ENCODE measurements at regions not wholly inside any gene's neighbourhood (a gene's known extent, or its start where the extent isn't known, plus 50 kb on each side); places are given as distances from the start of the nearest gene placed in this dataset.

DNA sequence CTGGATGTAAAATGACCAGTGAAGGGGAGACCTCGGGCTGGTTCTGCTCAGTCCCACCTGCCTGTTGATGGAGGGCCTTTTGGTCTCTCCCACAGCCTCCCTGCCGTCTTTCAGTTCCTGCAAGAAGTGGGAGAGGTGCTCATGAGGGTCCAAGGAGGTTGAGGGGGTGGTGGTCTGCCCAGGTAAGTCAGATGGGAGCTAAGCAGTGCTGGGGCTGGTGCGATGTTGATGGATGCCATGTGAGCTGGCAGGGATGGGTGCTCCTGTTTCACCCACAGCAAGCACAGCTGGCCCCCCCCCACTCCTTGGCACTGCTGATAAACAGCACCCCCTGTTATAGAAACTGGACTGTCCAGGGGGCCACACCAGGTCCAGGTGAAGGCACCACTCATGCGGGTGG lies 145.6 kb downstream of the NSG2 start:
- no peak for DNase-seq (ENCODE audit: low read depth, low spot score)

DNA sequence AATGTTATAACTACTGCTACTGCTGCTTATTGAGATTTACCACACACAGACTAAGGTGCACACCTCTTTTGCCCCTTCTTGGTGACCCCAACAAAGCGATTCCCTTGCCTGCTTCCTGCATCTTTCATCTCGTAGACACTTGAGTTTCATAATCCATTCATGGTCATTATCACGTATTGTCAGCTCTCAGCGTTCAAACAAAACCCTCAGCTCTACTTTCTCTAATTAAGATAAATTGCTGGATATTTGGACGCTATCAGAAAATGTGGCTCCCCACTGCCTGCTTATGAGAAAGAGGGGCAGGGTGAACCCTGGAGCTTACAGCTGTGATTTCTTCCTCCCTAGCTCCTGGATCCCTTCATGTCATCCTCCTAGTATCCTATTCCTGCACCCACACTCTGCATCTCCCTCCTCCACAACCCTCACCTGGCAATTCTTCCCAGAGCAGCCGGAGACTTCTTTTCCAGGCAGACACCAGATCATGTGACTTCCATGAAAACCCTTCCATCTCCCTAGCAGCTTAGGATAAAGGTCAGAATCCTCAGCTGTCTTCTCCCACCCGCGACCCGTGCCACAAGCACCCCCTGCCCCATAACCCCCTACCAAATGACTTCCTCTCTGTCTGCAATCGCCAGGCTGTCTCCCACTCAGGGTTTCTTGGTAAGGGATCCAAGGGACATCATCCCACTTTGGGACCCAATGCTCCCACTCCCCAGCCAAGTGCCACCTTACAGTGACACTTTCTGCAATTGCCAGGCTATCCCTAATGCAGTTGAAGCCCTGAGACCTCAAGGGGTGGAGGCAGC lies 146.5 kb downstream of the NSG2 start:
- DNase-seq (ENCODE audit: low read depth, low spot score), result no peak

DNA sequence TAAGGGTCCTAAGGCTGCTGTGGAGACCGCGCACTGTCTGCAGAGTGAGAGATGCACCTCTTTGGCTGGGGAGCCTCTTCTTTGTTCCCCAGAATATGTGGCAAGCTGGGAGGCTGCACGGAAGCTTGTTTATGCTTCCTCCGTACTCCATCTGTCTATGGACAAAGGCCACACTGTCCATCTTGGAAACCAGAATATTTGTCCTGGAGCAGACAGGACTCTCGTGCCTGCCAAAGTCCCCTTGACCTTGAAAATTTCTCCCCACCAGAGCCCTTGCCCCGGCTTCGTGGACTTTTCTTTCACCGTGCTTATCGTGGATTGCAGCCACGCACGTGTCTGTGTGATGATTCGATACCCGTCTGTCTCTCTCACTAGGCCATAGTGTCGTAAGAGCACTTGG lies 147.4 kb downstream of the NSG2 start:
- no peak for DNase-seq (ENCODE audit: low read depth, low spot score)

DNA sequence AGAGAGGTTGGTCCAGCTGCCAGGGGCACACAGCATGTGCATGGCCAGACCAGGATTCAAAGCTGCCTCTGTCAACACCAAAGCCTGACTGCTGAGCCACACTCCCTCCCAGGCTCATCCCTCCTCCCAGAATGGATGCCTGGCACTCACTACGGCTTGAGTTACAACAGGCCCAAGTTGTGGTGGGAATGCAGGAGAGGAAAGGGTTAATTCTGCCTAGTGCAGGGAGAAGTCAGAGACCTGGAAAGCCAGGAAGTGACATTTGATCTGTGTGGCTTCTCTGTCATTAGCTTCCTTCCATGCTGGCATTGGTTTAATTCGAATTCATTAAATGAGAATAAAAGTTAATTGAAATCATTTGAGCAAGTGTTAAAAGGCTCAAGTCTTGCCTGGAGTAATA lies 150.0 kb downstream of the NSG2 start:
- no peak for DNase-seq (ENCODE audit: low read depth, low spot score)

DNA sequence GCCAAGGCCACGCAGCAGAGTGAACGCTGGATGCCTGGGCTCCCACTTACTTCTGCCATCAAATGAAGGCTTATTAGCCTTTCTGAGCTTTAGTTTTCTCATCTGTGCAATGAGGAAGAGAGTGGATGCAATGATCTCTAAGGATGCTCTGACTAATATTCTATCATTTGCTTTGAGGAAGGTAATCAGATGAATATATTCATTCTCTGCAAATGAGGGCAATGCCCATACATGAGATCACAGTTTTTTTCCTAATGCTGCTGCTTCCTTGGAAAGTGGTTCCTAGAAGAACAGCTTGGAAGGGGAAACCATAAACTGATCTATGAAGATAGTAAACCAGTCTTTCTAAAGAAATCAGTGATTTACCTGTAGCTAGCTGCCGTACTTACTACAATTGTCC lies 152.4 kb downstream of the NSG2 start:
- no peak for DNase-seq (ENCODE audit: low read depth, low spot score)

DNA sequence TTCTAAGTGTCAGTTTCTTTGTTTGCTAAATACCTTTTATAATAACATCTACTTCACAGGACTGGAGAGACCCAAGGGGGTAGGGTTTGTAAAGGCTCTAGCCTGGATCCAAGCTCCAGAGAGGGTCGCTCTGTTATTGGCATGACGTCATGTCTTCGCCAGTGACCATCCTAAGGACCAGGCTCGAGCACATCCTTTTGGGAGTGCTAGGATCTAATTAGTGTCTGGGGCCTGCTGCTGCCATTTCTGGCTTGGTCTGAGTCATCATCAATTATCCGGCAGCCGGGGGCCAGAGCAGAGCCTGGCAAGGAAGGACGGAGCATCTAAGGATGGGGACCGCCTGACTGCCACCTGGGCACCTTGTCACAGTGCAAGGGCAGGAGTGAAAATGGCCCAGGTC lies 153.0 kb downstream of the NSG2 start:
- no peak for DNase-seq (ENCODE audit: low read depth, low spot score)

DNA sequence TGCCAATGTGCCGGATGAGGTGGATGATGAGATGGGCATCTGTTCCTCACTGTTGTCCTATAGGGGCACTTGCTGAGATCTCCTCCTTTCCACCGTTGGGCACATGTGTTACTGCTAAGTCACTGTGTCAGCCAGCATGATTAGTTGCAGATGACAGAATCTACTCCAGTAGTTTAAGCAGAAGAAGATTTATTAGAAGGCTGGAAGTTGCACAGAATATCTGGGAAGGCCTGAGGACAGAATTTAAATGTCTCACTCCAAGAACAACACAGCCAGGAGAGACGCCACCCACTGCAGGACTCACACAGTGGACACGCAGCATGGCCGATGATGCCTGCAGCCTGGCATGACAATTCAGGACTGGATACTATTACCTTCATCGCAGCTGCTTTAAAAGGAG lies 157.5 kb downstream of the NSG2 start:
- no peak for DNase-seq (ENCODE audit: low read depth, low spot score)

DNA sequence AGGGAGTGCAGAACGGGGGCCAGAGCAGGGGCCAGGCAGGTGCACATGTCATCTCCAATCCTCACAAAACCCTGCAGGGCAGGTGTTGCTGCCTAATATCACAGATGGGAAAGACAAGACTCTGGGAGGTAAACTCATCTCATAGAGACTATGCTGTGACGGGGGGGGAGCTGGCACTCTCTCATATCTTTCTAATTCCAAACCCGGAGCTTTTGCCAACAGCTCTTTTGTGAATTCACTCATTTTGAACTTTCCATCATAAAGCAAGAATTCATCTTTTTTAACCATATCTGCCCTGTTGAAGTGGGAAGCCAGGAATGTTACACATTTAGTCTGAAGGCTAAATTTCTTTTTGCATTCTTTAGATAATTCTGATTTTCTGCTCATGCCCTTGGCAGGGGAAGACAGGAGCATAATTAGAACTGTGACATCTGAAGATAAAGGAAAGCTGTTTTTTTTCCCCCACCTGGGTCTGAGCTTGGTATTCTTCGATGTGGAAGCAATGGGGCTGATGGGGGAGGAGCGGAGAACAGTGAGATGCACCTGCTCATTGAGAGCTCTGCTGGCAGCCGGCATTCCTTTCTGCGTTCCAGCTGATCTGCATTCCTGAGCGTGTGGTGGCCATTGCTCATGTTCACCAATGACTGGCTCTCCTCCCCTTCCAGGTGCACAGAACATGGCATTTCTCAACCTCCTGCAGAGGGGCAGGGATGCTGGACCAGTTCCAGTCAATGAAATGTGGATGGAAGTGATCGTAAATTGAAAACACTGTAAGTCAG lies 159.2 kb downstream of the NSG2 start:
- no peak for DNase-seq (ENCODE audit: low read depth, low spot score)

DNA sequence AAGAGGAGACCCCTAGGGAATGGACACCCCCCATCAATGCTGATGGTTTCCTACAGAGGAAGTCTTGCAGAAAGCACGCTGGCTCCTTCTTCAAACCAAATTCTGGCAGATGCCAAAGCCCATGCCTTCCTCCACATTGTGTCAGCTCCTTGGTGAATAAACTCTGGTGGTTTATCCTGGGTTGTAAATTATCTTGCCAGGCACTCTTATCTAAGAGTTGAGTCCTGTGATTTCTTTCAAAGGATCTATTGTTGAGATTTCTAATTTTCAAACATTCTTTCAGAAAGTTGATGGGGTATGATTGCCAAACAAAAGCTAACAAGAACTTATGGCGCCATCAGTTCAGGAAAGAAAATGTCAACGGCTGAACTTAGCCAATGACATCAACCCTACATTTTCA lies 160.4 kb downstream of the NSG2 start:
- DNase-seq (ENCODE audit: low read depth, low spot score), result no peak

DNA sequence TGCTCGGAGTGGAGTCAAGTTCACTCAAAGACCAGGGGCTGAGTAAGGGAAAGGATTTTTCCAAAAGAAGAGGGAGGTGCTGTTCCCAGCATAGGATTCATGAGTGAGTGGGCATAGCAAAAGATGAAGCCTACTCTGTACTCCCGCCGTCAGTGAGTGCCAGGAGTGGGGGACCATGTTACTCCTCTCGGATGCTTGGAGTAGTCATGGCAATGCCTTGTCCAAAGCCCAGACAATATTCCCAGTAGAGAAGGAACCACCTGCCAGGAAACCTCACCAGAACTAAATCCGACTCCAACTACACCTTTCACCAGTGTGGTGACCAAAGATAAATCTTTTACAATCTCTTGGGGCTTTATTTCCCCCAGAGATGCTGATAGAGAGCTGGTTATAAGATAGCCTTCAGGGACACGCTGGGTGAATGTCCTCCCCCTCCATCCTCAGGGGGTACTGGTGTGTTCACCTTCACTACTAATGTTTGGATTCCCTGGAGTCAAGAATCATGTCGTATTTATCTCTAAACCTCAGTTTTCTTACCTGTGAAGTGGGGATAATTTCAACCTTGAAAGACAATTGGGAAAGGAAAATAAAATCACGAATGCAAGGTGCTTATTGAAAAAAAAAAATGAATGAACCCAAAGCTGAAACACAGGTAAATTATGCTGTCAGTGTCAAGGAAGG lies 165.2 kb downstream of the NSG2 start:
- DNase-seq (ENCODE audit: low read depth, low spot score), result no peak

DNA sequence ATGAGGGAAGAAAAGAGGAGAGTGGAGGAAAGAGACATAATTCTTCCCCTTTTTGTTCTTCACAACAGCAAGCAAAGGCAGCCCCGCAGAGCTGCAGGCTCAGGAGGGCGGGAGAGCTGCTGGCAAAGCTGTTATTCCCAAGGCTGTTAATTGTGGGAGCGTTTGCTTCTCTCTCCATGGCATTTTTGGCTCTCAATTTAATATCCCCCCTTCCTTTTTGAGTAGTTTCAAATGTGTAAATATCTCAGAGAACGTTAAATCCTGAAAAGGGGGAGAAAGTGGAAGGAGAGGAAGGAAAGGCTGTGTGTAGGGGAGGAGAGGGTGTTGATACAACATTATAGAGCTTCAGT lies 165.7 kb downstream of the NSG2 start:
- no peak for DNase-seq (ENCODE audit: low read depth, low spot score)

DNA sequence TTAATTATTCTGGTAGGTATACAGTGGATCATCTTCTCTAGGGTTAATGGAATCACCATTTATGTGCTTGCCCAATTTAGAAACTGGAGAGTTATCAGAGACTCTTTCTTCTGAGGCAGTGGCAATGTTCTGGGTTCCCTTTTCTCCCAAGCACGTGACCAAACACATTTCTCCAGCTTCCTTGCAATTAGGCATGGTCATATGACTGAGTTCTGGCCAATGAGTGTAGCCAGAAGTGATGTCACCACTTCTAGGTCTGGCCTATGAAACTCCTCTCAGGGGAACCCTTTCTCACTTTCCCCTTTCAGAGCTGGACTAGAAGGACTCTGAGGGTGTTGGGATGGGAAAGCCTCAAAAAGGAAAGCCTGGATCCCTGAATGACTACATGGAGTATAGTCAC lies 172.0 kb downstream of the NSG2 start:
- DNase-seq (ENCODE audit: low read depth, low spot score), result no peak

DNA sequence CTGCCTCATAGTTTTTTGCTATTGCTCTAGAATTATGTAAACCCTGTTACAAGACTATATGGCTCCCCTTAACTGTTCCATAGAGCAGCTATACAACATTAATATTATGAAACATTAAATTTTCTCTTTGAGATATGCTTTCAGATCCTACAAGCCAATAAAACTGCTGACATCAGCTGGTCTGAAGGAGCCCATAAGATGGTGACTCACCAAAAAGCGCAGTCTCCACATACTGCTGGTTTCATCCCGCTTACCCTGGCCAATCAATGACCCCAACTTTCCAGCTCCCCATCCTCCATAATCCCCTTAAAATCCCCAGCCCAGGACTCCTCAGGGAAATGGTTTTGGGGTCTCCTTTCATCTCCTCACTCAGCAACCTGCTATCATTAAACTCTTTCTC lies 172.7 kb downstream of the NSG2 start:
- no peak for DNase-seq (ENCODE audit: low read depth, low spot score)

DNA sequence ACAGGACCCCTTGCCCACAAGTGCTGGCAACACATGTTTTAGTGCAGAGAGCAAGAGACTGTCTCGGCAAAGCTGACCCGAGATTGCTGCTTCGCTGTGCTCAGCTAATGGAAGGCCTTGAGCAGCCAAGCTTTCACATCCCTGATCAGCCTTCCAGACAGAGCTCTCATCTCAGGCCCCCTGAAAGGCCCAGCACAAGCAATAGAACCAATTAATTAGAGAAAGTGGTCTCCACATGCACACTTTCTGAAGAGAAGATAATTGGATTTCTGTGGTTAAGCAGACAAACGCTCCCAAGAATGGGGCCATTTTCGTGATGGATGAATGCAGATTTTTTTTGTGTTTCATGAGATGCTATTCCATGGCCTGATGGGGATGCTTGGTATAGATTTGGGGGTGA lies 174.9 kb downstream of the NSG2 start:
- no peak for DNase-seq (ENCODE audit: low read depth, low spot score)

DNA sequence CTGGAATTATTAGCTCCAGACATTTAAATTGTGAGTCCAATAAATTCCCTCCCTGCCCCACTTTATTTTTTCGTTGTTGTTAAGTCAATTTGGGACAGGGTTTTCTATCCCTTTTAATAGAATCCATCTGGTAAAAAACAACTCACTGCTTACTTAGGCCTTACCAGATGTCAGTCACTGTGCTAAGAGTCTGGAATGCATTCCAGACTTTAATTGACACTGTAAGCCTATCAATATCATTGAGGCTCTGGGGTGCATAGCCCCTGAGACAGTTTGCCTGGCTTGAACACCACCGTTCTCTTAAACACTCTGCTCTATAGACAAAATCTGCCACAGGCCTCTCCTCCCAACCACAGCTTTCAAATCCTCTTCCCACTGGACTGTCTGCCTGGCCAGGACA lies 175.9 kb downstream of the NSG2 start:
- DNase-seq (ENCODE audit: low read depth, low spot score), result no peak

DNA sequence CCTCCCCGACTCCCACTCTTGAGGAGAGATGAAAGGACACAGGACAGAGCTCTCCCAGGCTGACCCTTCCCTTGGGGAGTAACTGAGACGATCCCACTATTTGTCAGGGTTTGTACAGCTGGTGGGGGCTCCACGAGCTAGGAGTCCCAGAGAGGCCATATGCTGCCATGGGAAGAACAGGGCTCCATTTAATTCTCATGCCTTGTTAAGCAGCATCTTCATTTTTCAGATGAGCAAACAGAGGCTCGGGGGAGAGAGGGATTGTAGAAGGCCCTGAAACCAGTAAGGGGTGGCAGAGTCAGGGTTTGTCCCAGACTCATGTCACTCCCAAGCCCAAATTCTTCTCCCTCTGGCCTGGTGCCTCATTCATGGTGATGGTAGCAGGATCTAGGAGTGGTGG lies 176.4 kb downstream of the NSG2 start:
- no peak for DNase-seq (ENCODE audit: low read depth, low spot score)

DNA sequence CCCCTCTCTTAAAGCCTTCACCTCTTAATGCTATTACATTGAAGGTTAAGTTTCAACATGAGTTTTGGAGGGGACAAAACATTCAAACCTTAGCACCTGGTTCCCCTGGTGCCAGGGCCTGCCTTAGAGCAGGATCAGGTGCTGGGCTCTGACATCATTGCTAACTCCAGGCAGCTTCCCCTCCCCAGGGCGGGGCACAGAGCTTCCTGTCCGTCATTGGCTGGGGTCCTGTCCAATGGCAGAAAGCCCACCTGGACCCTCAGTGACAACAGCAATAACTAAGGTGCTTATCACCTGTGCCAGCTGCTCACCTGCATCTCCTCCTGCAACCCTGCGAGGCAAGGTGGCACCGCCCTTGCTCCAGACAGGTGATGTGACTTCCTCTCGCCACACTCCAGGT lies 177.4 kb downstream of the NSG2 start:
- DNase-seq (ENCODE audit: low read depth, low spot score), result no peak

DNA sequence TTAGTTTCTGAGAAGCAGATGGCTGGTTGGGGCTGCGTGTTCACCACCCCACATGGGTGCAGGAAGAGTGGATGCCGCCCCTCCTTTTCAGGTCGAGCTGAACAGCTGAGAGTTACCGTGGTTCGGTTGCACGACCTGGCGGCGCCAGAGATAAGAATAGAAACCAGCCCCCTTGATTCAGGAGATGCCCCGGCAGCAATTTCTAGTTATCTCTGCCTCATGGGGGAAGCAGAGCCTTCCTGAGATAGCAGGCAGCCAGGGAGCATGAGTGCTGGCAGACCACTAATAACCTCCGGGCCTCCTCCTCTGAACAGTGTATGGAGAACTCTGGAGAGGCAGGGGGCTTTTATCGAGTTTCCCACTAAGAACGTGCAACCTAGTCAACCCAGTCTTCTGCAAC lies 177.8 kb downstream of the NSG2 start:
- no peak for DNase-seq (ENCODE audit: low read depth, low spot score)

DNA sequence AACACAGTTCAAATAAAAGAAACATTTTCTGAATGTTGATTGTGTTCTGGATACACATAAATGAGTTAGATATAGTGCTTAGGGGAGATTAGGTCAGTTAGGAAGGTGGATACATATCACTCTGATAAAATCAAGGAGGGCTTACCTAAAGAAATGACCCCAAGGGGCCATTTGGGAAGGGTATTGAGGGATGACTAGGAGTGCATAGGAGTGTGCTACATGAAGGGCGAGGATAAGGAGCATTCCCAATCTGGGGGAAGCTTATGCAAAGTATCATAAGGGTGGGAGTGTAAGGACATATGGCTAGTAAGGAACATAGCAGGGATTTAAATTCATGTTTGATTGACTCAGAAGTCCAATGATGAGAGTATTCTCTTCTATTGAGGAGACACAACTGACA lies 183.6 kb downstream of the NSG2 start:
- DNase-seq (ENCODE audit: low read depth, low spot score), result no peak

DNA sequence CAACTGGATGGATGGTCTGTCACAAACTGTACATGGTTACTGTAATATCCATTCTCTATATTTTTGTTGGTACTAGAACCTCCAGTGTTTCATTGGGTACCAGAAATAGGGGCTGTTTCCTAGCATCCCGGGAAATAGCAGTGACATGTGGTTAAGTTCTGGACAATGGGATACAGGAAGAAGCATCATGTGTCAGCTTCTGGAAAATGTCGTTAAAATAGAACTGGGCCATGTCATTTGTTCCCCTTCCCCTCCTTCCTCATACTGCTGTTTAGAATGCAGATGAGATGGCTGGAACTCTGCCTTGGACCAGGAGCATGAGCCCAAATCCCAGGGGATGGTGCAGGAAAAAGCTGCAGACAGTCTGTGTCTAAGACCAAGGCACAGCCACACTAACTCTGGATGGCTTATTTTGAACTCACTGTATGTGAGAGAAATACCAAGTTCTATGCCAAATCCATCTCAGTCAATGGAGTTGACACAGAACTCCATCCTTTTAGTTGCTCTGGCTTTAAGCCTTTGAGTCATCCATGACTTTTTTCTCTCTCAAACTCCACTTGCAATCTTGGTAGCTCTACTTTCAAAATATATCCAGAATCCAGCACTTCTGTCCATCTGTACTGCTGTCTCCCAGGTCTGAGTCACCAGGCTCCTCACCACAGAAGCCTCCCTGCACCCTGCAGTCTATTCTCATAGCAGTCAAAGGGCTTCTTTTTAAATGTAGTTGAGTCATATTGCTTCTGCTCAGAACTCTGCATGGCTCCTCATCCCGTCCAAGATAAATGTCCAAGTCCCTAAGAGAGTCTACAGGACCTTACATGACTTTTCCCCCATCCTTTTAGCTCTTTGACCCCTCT lies 184.2 kb downstream of the NSG2 start:
- no peak for DNase-seq (ENCODE audit: low read depth, low spot score)

DNA sequence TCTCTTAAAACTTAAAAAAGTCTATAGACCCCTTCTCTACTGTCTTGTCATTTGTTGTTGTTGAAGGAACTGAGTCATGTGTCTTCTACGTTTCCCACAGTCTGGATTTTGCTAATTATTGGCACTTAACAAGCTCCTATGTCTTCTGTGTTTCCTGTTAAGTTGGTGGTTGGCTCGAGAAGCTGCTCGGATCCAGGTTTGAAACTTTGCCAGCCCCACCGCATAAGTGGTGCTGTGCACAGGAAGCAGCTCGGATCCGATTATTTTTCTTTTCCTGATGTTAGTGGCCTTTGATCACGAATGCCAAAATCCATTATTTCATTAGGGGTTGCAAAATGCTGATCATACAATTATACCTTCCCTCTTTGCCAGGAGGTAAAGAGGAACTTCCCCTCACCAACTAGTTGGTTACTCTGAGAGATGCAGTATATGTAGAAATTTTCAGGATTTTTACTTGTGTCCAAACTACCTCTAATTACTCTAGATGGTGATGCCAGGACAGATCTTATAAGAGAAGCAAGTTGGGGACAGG lies 186.5 kb downstream of the NSG2 start:
- no peak for DNase-seq (ENCODE audit: low read depth, low spot score)

Measured in pulmonary artery endothelial cell (primary cell).